Psoas muscle (tissue), 7 donors: ENCODE measurements at regions not wholly inside any gene's neighbourhood (a gene's known extent, or its start where the extent isn't known, plus 50 kb on each side); places are given as distances from the start of the nearest gene placed in this dataset.
A peak's percentile ranks its signal among the peaks of the same experiment; 100 is the strongest.

Source experiments
- ATAC-seq, 4 donors: fragments of 200-7000 bp; cut with Tn5 transposase; one replicate each; pipeline ENCODE4 v1.9.1; 2020; ENCODE audit warnings: moderate library complexity in 3 of 4, mild to moderate bottlenecking in 2 of 4
- DNase-seq, 2 donors: peaks; one replicate each; pipeline ENCODE4 v3.0.0-alpha.2; 2020
- H3K27ac ChIP-seq: fragments of 200-600 bp; one replicate; pipeline ENCODE4 v1.8.0; 2022
- H3K27me3 ChIP-seq, 3 donors: fragments of 200-600 bp in 1 of 3; one replicate each; pipeline versions ENCODE4 v1.6.1 to v1.8.0; 2013 to 2022; ENCODE audit warnings: low read length in 2 of 3, mild to moderate bottlenecking in 2 of 3, moderate library complexity in 1 of 3; ENCODE audit not compliant: insufficient read depth in 3 of 3
- H3K36me3 ChIP-seq, 2 donors: fragments of 200-600 bp in 1 of 2; one replicate each; pipeline versions ENCODE4 v1.6.1 to v1.8.0; 2013 to 2022; ENCODE audit warnings: low read depth in 1 of 2, mild to moderate bottlenecking in 1 of 2, moderate library complexity in 1 of 2; ENCODE audit not compliant: insufficient read depth in 1 of 2
- H3K4me1 ChIP-seq: fragments of 200-600 bp; one replicate; pipeline ENCODE4 v1.8.0; 2022
- H3K4me3 ChIP-seq: fragments of 200-600 bp; one replicate; pipeline ENCODE4 v1.8.0; 2022; ENCODE audit warnings: mild to moderate bottlenecking
- H3K9me3 ChIP-seq: fragments of 200-600 bp; one replicate; pipeline ENCODE4 v1.8.0; 2022
- CTCF ChIP-seq: fragments of 200-600 bp; IDR thresholded peaks from one replicate; pipeline ENCODE4 v1.8.0; 2022; ENCODE audit warnings: antibody characterized with exemption
- WGBS, 3 donors: extraction: QIAGEN DNeasy Blood & Tissue Kit; methylation state at CpG; one replicate each; pipeline versions ENCODE4 v1.1.6 to v1.1.7; 2013; 5-methylcytosine and 5-hydroxymethylcytosine counted together
- intact Hi-C, 2 donors: fragments of 100-400 bp; cut with DNase I; formaldehyde crosslinking; loops; one replicate each; pipeline versions ENCODE4 v1.11.0 to v1.14.2; 2022
- donor health status: healthy with polysubstance abuse.
- donor health status: DM: no; HTN: no; CAD: no; lungs with moderate emphysema.
- donor health status: Bipolar disorder and iron deficiency.
- donor health status: healthy.
- donor health status: DM: yes; HTN: yes; CAD: no.
- donor health status: DM: no; HTN: no; CAD: no.
- donor health status: DM: yes; HTN: yes; CAD: no.

- DNase-seq (no peak), ATAC-seq (no peak)
- intact Hi-C loops: no loop called here
- Histone ChIP-seq H3K4me3 (no peak overlapping the region), H3K9me3 (no peaks in the 10 kb centered on the region), H3K36me3 (no peaks in the 10 kb centered on the region), H3K4me1 (no peaks in the 10 kb centered on the region), H3K27me3 (no peaks in the 10 kb centered on the region), H3K27ac (no peak overlapping the region)
- TF ChIP-seq CTCF: no peak
- 46 to 55% (median 53%) methylated on average over 5 of the region's 5 CpGs for WGBS, 3 donors
Measured at GRCh38 chr16:65660390-65660789, 538.5 kb upstream of the CDH11 start.

GRCh38 chr16:65659758-65660157 is 537.9 kb upstream of the CDH11 start:
- Histone ChIP-seq H3K27ac (no peak overlapping the region), H3K4me1 (no peaks in the 10 kb centered on the region), H3K36me3 (no peaks in the 10 kb centered on the region), H3K9me3 (no peaks in the 10 kb centered on the region), H3K4me3 (no peak overlapping the region), H3K27me3 (peaks cover 0 to 4% (median 0%) of the 10 kb centered on the region in 3 donors)
- no peak for DNase-seq
- TF ChIP-seq CTCF: no peak
- 81 to 84% (median 82%) methylated on average over 7 of the region's 7 CpGs for WGBS, 3 donors
- no peak for ATAC-seq
- intact Hi-C loops: no loop called here

GRCh38 chr16:65658787-65659220 is 536.9 kb upstream of the CDH11 start:
- Histone ChIP-seq H3K4me3 (no peak overlapping the region), H3K27me3 (peaks cover 0 to 6% (median 0%) of the 10 kb centered on the region in 3 donors), H3K4me1 (no peaks in the 10 kb centered on the region), H3K27ac (no peak overlapping the region), H3K9me3 (no peaks in the 10 kb centered on the region), H3K36me3 (no peaks in the 10 kb centered on the region)
- DNase-seq: no peak
- intact Hi-C loops: no loop called here
- no peak for ATAC-seq
- TF ChIP-seq CTCF: no peak
- WGBS, 3 donors: 52 to 62% (median 54%) methylated on average over 2 of the region's 2 CpGs

- TF ChIP-seq CTCF: no peak
- intact Hi-C loops: no loop called here
- Histone ChIP-seq H3K27me3 (peaks cover 0 to 6% (median 0%) of the 10 kb centered on the region in 3 donors), H3K4me1 (no peaks in the 10 kb centered on the region), H3K9me3 (no peaks in the 10 kb centered on the region), H3K4me3 (no peak overlapping the region), H3K36me3 (no peaks in the 10 kb centered on the region), H3K27ac (no peak overlapping the region)
- ATAC-seq (peak in 2 of 4 donors; percentile 27 to 67), DNase-seq (peak in 1 of 2 donors; percentile 36)
- 17 to 33% (median 30%) methylated on average over 4 of the region's 4 CpGs for WGBS, 3 donors
Measured at GRCh38 chr16:65658349-65658748, 536.5 kb upstream of the CDH11 start.

- WGBS, 3 donors: 90 to 93% (median 93%) methylated on average over 1 of the region's 1 CpG
- no peak for DNase-seq
- no peaks in the 10 kb centered on the region for H3K36me3 ChIP-seq
- intact Hi-C loops: no loop called here
- TF ChIP-seq CTCF: no peak
- H3K27me3 ChIP-seq: peaks cover 0 to 6% (median 0%) of the 10 kb centered on the region in 3 donors
- H3K4me1 ChIP-seq: no peaks in the 10 kb centered on the region
- ATAC-seq: no peak
- H3K9me3 ChIP-seq: no peaks in the 10 kb centered on the region
- no peak overlapping the region for H3K4me3 ChIP-seq
- no peak overlapping the region for H3K27ac ChIP-seq
Measured at GRCh38 chr16:65657556-65657955, 535.7 kb upstream of the CDH11 start.
